Esophagus muscularis mucosa (tissue), 4 donors: ENCODE measurements at regions not wholly inside any gene's neighbourhood (a gene's known extent, or its start where the extent isn't known, plus 50 kb on each side); places are given as distances from the start of the nearest gene placed in this dataset.

ENCODE experiments used
- EP300 ChIP-seq: sonication (generic); formaldehyde crosslinking; IDR thresholded peaks from one replicate; pipeline ENCODE4 v1.6.1; 2017; ENCODE audit warnings: antibody characterized with exemption
- POLR2A ChIP-seq: fragments of 450-650 bp; IDR thresholded peaks from one replicate; pipeline ENCODE4 v1.6.1; 2017; ENCODE audit warnings: antibody characterized with exemption, moderate library complexity, mild to moderate bottlenecking, low read depth
- POLR2AphosphoS5 ChIP-seq, 2 donors: sonication (generic); formaldehyde crosslinking; IDR thresholded peaks; one replicate each; pipeline ENCODE4 v1.6.1; 2017; ENCODE audit warnings: antibody characterized with exemption in 2 of 2
- TF ChIP-seq, protein P1 (sequence below), 3 experiments: fragments of 200-600 bp in 2 of 3; fragments of 450-650 bp in 1 of 3; sonication (generic) in 2 of 3; IDR thresholded peaks; one replicate each; pipeline ENCODE4 v1.5.1; 2017 to 2019; ENCODE audit warnings: antibody characterized with exemption in 3 of 3, mild to moderate bottlenecking in 2 of 3, moderate library complexity in 1 of 3

DNA sequence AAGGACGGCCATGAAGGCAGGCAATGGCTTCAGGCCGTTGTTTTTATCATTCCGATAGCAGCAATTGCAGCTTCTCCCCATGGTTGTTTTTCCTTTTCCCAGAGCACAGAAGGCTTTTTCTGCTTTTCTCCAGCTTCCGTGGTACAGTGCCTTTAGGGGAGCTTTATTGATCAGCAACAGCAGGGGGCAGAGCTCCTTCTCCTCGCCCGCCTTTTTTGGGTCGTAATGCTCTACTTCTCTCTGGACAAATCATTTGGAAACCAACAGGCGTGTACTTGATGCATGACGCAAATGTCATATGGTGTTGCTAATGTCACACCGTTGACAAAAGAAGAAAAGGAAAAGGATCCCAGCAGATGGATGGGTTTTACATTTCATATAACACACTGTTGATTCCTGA lies 79.7 kb upstream of the SNRK start:
- TF ChIP-seq, protein P1, sequence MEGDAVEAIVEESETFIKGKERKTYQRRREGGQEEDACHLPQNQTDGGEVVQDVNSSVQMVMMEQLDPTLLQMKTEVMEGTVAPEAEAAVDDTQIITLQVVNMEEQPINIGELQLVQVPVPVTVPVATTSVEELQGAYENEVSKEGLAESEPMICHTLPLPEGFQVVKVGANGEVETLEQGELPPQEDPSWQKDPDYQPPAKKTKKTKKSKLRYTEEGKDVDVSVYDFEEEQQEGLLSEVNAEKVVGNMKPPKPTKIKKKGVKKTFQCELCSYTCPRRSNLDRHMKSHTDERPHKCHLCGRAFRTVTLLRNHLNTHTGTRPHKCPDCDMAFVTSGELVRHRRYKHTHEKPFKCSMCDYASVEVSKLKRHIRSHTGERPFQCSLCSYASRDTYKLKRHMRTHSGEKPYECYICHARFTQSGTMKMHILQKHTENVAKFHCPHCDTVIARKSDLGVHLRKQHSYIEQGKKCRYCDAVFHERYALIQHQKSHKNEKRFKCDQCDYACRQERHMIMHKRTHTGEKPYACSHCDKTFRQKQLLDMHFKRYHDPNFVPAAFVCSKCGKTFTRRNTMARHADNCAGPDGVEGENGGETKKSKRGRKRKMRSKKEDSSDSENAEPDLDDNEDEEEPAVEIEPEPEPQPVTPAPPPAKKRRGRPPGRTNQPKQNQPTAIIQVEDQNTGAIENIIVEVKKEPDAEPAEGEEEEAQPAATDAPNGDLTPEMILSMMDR (IDR thresholded peaks at IDR 0.05), result no peak
- TF ChIP-seq POLR2A (no peak), POLR2AphosphoS5 (IDR thresholded peaks at IDR 0.05) (no peak), EP300 (no peak)
